Fibroblast of villous mesenchyme (primary cell): ENCODE measurements at regions not wholly inside any gene's neighbourhood (a gene's known extent, or its start where the extent isn't known, plus 50 kb on each side); places are given as distances from the start of the nearest gene placed in this dataset.

Experiments used
- DNase-seq: peaks from one replicate; pipeline ENCODE4 v3.0.0-alpha.2; 2010; ENCODE audit warnings: low read depth
- H3K4me3 ChIP-seq: 2 replicates; pipeline ENCODE4 v1.5.1; 2011; ENCODE audit warnings: low read depth, mild to moderate bottlenecking, low read length
- CTCF ChIP-seq: IDR thresholded peaks from 2 replicates; pipeline ENCODE4 v1.5.1; 2012; ENCODE audit warnings: low read depth, mild to moderate bottlenecking, low read length; ENCODE audit not compliant: insufficient read depth

- H3K4me3 ChIP-seq: no peak overlapping the region
- no peak for TF ChIP-seq CTCF
- DNase-seq: no peak
Measured at GRCh38 chr13:81488021-81488420, 1147.1 kb upstream of the SPRY2 start.

- no peak for TF ChIP-seq CTCF
- DNase-seq: no peak
- no peak overlapping the region for H3K4me3 ChIP-seq
Measured at GRCh38 chr13:81487151-81487550, 1146.2 kb upstream of the SPRY2 start.

- TF ChIP-seq CTCF: no peak
- no peak overlapping the region for H3K4me3 ChIP-seq
- DNase-seq: no peak
Measured at GRCh38 chr13:81480634-81481033, 1139.7 kb upstream of the SPRY2 start.

- no peak for DNase-seq
- no peak for TF ChIP-seq CTCF
- H3K4me3 ChIP-seq: no peak overlapping the region
Measured at GRCh38 chr13:81473366-81473899, 1132.5 kb upstream of the SPRY2 start.

GRCh38 chr13:81458170-81458569 is 1117.2 kb upstream of the SPRY2 start:
- no peak overlapping the region for H3K4me3 ChIP-seq
- no peak for TF ChIP-seq CTCF
- no peak for DNase-seq

GRCh38 chr13:81446441-81446840 is 1105.5 kb upstream of the SPRY2 start:
- TF ChIP-seq CTCF: no peak
- DNase-seq: no peak
- no peak overlapping the region for H3K4me3 ChIP-seq

GRCh38 chr13:81442904-81443303 is 1102.0 kb upstream of the SPRY2 start:
- DNase-seq: no peak
- TF ChIP-seq CTCF: no peak
- no peak overlapping the region for H3K4me3 ChIP-seq
